ENCODE measurements at regions not wholly inside any gene's neighbourhood (a gene's known extent, or its start where the extent isn't known, plus 50 kb on each side); places are given as distances from the start of the nearest gene placed in this dataset.

DNA sequence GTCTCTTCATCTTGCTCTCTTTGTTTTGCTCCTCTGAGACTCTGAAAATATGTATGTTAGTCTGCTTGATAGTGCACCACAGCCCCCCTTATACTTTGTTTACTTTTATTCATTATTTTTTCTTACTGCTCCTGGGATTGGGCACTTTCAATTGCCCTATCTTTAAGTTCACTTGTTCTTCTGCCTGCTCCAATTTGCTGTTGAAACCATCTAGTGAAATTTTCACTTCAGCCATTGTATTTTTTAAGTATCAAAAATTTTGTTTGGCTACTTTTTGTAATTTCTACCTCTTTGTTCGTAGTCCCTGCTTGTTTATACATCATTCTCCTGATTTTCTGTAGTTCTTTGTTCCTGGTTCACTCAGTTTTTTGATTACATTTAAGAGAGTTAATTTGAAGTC lies 223.3 kb downstream of the SLC38A4 start:
- TF ChIP-seq EZH2 (IDR thresholded peaks at IDR 0.05; ENCODE audit: borderline replicate concordance, insufficient read depth, low read length, poor library complexity, severe bottlenecking) (no peak), EP300 (conservative IDR thresholded peaks at IDR 0.05; ENCODE audit: poor library complexity, severe bottlenecking) (no peak), POLR2AphosphoS5 (IDR thresholded peaks at IDR 0.05) (no peak), RAD21 (conservative IDR thresholded peaks at IDR 0.05) (no peak), SMC3 (conservative IDR thresholded peaks at IDR 0.05; ENCODE audit: poor library complexity) (no peak), REST (IDR thresholded peaks at IDR 0.05; ENCODE audit: borderline replicate concordance) (no peak), TAF1 (IDR thresholded peaks at IDR 0.05; ENCODE audit: low read depth) (no peak), MXI1 (conservative IDR thresholded peaks at IDR 0.05; ENCODE audit: poor library complexity, severe bottlenecking) (no peak)
- TF ChIP-seq, protein P1, sequence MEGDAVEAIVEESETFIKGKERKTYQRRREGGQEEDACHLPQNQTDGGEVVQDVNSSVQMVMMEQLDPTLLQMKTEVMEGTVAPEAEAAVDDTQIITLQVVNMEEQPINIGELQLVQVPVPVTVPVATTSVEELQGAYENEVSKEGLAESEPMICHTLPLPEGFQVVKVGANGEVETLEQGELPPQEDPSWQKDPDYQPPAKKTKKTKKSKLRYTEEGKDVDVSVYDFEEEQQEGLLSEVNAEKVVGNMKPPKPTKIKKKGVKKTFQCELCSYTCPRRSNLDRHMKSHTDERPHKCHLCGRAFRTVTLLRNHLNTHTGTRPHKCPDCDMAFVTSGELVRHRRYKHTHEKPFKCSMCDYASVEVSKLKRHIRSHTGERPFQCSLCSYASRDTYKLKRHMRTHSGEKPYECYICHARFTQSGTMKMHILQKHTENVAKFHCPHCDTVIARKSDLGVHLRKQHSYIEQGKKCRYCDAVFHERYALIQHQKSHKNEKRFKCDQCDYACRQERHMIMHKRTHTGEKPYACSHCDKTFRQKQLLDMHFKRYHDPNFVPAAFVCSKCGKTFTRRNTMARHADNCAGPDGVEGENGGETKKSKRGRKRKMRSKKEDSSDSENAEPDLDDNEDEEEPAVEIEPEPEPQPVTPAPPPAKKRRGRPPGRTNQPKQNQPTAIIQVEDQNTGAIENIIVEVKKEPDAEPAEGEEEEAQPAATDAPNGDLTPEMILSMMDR (IDR thresholded peaks at IDR 0.05; ENCODE audit: poor library complexity, severe bottlenecking), result no peak
